NCI-H82 treated with DMSO at 0.1 percent for 48 hours (cell line): ENCODE measurements at regions not wholly inside any gene's neighbourhood (a gene's known extent, or its start where the extent isn't known, plus 50 kb on each side); places are given as distances from the start of the nearest gene placed in this dataset.

Source experiments
- DNase-seq: peaks from one replicate; lab custom pipeline; 2025; ENCODE audit not compliant: unreplicated experiment; lab: John Stamatoyannopoulos, UW

GRCh38 chr2:7983451-7983850 is 698.4 kb upstream of the ID2 start:
- no peak for DNase-seq

DNA sequence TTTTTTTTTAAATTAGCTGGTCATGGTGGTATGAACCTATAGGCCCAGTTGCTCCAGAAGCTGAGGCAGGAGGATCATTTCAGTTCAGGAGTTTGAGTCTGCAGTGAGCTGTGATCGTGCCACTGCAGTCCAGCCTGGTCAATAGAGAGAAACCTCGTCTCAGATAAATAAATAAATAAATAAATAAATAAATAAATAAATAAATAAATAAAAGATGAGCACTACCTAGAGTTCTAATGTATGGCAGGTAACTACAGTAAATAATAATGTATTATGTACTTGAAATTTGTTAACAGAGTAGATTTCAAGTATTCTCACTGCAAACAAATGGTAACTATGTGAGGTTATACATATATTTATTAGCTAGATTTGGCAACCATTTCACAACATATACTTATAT is 697.9 kb upstream of the ID2 start:
- no peak for DNase-seq

- DNase-seq: no peak
Observed at GRCh38 chr2:7984693-7985353, 697.0 kb upstream of the ID2 start.

DNA sequence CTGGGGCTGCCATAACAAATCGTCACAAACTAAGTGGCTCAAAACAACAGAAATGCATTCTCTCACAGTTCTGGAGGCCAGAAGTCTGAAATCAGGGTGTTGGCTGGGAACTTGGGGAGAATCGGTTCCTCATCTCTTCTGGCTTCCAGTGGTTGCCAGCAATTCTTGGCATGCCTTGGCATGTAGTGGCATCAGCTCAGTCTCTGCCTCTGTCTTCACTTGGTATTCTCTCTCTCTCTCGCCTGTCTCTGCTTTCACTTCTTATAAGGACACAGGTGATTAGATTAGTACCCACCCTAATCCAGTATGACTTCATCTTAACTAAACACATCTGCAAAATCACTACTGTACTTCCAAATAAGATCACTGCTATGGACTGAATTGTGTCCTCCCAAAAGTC is 695.4 kb upstream of the ID2 start:
- no peak for DNase-seq

GRCh38 chr2:7987992-7988391 is 693.9 kb upstream of the ID2 start:
- DNase-seq: no peak

DNA sequence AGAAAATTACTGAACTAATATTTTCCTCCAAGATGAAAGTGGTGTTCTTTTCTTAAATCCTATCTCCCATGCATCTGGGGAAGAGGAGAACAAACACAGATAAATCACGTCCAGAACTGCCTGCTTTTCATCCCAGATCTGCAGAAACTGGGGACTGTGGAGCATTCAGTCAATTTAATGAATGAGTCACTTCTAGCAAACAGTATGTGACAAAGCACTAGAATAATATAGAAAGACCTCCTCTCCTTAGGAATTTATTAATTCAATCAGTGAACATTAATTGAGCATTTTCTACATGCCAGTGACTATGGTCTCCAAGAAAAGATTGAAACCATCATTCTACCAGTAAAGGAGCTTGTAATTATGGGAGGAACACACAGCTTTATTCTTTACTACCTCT is 693.4 kb upstream of the ID2 start:
- DNase-seq: no peak

DNA sequence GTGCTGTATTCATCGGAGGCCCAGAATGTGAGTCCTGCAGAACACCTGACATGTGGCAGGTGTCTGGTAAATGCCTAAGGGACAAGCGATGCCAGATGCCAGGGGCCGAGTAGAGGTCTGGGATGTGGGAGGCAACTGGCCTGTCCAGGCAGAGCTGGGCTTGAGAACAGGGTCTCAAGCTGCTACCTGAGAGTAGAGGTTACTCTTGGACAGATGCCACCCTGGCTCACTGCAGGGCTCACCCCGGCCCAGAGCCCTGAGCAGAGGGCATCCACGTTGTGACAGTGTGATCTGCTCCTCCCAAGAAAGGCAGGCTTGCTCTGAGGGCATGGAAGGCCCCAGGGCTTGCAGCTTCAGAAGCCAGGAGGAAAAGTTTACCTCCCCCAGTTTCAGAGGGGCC is 692.0 kb upstream of the ID2 start:
- no peak for DNase-seq

GRCh38 chr2:7992612-7993602 is 688.9 kb upstream of the ID2 start:
- no peak for DNase-seq

DNA sequence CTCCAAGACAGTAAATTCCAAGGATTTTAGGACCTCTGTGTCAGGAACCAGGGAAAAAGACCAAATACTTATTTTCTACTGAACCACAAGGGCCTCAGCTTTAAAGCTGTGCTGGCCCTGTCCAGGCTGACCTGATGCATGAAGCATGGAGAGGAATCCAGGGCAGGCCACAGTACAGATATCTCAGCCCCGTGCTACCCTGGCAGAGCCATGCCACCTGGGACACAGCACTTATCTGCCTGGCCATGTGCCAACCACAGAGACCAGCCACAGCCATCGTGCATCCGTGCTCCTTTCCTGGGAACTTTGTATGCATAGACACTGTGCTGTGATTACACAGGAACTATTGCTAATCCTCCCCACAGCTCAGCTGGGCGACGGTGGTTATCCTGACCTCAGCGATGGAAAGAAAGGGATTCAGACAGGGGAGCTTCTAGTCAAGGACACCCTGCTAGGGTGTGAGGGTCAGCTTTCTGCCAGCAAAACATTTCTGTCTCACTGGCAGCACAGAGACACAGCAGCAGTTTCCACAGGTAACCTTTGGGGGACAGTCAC is 687.4 kb upstream of the ID2 start:
- DNase-seq: no peak

- no peak for DNase-seq
Observed at GRCh38 chr2:7997279-7997678, 684.6 kb upstream of the ID2 start.

DNA sequence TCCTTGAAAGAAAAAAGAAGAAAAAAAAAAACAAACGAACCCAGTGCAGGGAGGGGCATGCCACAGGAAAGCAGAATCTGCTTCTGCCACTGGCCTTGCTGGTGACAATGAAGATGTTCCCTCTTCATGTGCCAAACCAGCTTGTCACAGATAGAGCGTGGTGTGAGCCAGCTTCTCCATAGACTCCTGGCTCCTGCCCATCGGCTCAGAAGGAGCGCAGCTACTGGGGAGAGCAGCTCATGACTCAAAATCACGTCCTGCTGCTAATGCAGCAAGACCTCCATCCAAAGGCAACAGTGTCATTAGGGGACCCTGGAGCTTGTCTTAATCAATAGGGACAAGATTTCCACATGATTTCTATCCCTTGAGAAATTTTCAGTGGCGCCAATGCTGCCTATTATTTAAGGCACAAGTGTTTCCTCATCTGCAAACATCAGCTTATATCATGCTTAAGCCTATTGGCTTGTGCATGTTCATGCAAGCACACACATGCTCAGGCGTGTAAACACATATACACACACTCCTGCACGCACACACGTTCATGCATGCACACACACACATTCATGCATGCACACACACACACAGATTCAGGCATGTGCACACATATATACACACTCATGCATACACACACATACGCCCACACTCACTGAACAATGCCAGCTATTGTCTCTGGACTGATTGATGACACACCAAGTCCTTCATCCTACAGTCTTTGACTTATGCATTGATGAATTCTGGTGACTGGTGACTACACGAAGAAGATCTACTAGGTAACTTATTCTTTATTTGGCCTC is 682.0 kb upstream of the ID2 start:
- DNase-seq: no peak

GRCh38 chr2:8000870-8001269 is 681.0 kb upstream of the ID2 start:
- DNase-seq: no peak

DNA sequence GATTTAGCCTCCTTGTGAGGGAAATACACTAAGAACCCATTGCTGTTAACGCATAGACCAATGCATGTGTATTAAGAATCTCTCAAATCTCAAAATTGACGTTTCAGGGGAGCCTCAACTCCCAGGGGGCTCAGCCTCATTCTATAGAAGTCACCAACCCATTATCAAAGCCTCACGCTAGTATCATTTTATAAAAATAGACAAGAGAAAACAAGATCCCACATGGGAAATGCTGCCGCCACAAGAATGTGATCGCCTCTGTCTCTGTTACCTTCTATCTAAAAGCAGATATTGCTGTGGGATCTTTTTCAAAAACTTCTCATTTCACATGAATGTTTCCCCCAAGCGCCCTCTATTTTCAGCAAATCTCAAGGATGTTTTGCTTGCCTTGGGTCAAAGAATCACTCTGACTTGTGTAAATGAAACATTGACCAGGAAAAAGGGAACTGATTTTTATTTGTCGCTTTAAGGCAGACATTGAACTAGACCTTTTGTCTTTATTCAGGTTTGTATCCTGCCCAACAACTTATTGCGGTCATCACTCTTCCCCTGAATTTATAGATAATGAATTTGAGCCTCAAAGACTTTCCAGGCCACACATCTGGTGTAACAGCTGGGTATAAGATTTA is 679.0 kb upstream of the ID2 start:
- no peak for DNase-seq

GRCh38 chr2:8003462-8004075 is 678.3 kb upstream of the ID2 start:
- DNase-seq: no peak

DNA sequence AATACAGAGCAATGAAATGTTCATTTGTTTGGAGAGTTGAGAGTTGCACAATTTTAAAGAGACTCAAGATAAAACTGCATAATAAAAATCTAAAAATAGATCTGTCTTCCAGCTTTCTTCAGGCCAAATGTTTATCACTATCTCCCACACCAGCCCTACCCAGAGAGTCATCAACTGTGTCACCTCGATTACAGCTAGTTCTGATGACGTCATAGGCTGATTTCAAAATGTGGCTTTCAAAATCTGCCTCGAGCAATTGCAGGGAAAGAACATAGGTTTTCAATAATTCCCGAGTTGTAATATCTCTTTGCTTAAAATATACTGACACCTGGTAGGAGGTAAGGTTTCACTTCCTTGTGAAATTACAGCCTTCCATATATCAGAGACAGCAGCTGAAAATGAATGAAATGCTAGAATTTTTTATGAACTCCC is 677.6 kb upstream of the ID2 start:
- DNase-seq: no peak

- DNase-seq: no peak
Observed at GRCh38 chr2:8006181-8006580, 675.7 kb upstream of the ID2 start.

- DNase-seq: no peak
Observed at GRCh38 chr2:8006626-8007025, 675.2 kb upstream of the ID2 start.

DNA sequence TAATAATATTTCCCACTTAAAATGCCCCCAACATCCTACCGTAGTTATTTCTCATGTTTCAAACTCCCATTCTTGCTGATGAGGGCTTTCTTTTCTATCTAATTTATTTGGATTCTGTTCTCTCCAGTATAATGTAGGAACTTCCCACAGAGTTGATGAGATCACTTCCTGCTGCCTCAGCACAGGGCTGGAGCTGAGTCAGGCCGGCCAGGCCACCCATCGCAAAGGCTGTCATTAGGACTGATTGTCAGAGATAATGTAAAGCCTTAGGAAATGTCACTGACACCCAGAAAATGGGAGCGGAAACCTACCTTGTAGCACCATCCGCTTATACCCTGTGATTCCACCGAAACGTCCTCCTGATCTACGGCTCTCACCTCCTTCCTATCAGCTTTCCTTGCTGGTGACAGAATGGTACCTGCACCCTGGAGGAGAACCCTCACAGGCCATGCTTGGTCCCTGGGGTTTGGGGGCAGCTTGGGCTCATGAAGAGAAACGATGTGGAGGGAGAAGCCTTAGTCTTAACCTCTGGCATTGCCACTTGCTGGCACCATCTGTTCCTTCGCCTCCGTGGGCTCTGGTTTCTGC is 672.8 kb upstream of the ID2 start:
- no peak for DNase-seq

DNA sequence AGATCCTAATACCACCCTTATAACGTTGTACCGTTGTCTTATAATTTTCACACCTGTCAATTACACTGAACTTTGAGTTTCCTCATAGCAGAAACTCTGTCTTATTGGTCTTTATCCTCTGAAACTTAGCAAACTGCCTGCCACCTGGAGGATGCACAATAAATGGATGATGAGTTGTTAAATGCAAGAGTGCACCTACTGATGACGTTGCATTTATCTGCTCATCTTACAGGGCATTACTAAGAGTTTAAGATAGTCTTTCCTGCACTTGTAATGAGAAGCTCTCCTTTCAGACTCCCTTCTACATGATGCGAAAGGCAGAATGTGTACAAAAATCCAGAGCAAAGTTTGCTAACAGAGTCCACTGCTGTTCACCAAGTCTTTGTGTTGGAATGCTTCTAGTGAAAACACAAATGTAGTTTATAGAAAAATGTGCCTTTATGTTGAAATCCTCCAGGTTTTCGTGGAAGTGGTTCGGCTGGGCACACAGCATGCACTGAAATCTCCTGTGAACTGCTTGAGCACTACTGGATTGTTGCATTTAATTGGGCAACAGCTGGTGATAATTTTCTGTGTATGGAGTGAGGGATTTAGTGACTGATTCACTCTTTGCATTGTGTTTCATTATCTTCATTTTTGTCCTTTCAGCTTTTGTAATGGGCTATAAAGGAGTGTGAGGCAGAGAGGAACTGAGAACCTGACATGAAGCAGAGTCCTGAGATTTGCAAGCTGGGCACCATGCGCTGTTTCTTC is 665.8 kb upstream of the ID2 start:
- DNase-seq: no peak
